ENCODE measurements at regions not wholly inside any gene's neighbourhood (a gene's known extent, or its start where the extent isn't known, plus 50 kb on each side); places are given as distances from the start of the nearest gene placed in this dataset.

DNA sequence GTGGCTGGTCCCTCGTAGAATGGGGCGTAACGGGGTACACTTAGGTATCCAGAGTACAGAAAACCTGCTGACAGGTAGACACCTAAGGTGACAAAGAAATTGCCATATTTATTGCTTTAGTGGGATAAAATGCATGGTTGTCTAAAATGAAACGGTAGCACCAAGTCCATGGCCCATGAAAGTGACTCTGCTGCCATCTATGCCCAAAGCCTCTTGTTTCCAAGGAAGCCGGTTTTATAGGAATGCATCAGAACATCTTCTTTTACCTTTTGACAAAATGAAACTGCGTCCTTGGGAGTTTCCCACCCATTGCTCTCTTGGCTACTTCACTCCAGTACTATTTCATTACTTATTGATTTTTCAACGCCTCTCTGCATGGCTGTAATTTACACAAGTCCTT is 151.3 kb upstream of the ZFHX3 start:
- Histone ChIP-seq H3K27ac (no peak overlapping the region), H3K4me1 (no peaks in the 10 kb centered on the region), H3K9me3 (no peaks in the 10 kb centered on the region), H3K27me3 (no peaks in the 10 kb centered on the region), H3K4me3 (no peak overlapping the region), H3K36me3 (no peaks in the 10 kb centered on the region)
- intact Hi-C loops (cut with DNase I), result loop anchor here (10.0 kb wide), 1 partner anchor 364 kb away; no protein-coding TSS in a partner anchor
- no peak for DNase-seq (ENCODE audit: extremely low spot score in 2 of 2)
- TF ChIP-seq, protein P1, sequence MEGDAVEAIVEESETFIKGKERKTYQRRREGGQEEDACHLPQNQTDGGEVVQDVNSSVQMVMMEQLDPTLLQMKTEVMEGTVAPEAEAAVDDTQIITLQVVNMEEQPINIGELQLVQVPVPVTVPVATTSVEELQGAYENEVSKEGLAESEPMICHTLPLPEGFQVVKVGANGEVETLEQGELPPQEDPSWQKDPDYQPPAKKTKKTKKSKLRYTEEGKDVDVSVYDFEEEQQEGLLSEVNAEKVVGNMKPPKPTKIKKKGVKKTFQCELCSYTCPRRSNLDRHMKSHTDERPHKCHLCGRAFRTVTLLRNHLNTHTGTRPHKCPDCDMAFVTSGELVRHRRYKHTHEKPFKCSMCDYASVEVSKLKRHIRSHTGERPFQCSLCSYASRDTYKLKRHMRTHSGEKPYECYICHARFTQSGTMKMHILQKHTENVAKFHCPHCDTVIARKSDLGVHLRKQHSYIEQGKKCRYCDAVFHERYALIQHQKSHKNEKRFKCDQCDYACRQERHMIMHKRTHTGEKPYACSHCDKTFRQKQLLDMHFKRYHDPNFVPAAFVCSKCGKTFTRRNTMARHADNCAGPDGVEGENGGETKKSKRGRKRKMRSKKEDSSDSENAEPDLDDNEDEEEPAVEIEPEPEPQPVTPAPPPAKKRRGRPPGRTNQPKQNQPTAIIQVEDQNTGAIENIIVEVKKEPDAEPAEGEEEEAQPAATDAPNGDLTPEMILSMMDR (IDR thresholded peaks at IDR 0.05), result no peak
- TF ChIP-seq POLR2AphosphoS5 (IDR thresholded peaks at IDR 0.05; ENCODE audit: insufficient read depth in 1 of 2, low read depth in 1 of 2), result no peak
- no peak for TF ChIP-seq POLR2A (IDR thresholded peaks at IDR 0.05)

DNA sequence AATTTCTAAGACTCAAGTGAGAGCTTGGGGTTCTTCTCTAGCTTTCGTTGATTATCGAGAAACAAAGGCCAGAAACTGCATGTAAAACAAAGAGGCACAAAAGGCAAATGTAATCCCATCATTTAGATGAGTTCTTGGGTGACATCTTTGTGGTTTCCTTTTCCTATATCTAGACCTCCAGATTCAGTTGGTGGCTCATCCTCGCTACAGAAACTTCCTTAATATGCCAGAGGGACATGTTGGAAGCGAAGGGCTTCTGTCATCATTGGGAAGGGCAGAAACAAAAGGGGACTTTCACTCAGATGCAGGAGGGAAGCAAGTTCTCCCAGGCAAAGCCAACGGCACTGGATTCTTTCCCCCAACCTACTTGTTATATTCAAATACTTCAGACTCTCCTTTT is 150.6 kb upstream of the ZFHX3 start:
- Histone ChIP-seq H3K36me3 (no peaks in the 10 kb centered on the region), H3K27ac (no peak overlapping the region), H3K27me3 (no peaks in the 10 kb centered on the region), H3K9me3 (no peaks in the 10 kb centered on the region), H3K4me3 (no peak overlapping the region), H3K4me1 (no peaks in the 10 kb centered on the region)
- DNase-seq (ENCODE audit: extremely low spot score in 2 of 2), result no peak
- TF ChIP-seq POLR2AphosphoS5 (IDR thresholded peaks at IDR 0.05; ENCODE audit: insufficient read depth in 1 of 2, low read depth in 1 of 2) (no peak), POLR2A (IDR thresholded peaks at IDR 0.05) (no peak)
- TF ChIP-seq, protein P1 (IDR thresholded peaks at IDR 0.05), result no peak
- intact Hi-C loops (cut with DNase I), result loop anchor here (10.0 kb wide), 1 partner anchor 364 kb away; no protein-coding TSS in a partner anchor

DNA sequence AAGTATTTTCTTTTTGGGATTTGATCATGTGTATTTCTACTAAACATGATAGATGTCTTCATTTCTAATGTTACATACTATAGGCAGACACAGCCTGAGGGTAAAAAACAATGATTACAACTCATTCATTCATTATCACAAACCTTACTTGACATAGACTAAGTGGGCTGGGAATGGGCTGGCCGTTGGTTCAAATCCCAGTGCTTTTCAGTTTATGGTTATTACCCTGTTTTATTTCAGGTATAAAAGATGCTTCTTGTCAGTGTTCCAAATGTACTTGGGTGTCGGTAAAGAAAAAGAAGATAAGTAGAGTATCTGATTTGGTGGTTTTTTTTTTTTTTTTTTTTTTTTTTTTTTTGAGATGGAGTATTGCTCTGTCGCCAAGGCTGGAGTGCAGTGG is 149.7 kb upstream of the ZFHX3 start:
- intact Hi-C loops (cut with DNase I), result loop anchor here (10.0 kb wide), 1 partner anchor 363 kb away; no protein-coding TSS in a partner anchor
- DNase-seq (ENCODE audit: extremely low spot score in 2 of 2), result no peak
- Histone ChIP-seq H3K36me3 (no peaks in the 10 kb centered on the region), H3K9me3 (no peaks in the 10 kb centered on the region), H3K4me3 (no peak overlapping the region), H3K27me3 (no peaks in the 10 kb centered on the region), H3K4me1 (no peaks in the 10 kb centered on the region), H3K27ac (no peak overlapping the region)
- TF ChIP-seq POLR2AphosphoS5 (IDR thresholded peaks at IDR 0.05; ENCODE audit: insufficient read depth in 1 of 2, low read depth in 1 of 2) (no peak), POLR2A (IDR thresholded peaks at IDR 0.05) (no peak)
- TF ChIP-seq, protein P1 (IDR thresholded peaks at IDR 0.05), result no peak

DNA sequence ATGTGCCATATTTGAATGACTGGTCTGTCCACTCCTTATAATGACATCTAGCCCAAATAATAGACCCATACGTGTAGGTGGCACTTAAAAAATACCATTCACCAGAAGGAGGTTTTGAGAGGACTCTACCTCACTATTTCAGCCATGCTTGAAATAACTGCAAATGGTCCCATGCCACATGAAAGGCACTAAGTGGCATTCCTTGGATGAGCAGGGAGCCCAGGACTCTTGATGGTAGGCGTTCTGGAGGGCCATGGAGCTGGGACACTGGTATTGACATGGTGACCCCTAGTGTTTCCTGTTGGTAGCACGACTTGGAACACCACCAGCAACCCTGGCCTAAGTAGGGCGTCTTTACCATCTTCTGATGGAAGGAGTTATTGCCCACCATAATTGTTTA is 148.7 kb upstream of the ZFHX3 start:
- intact Hi-C loops (cut with DNase I), result loop anchor here (10.0 kb wide), 1 partner anchor 362 kb away; no protein-coding TSS in a partner anchor
- Histone ChIP-seq H3K9me3 (no peaks in the 10 kb centered on the region), H3K36me3 (no peaks in the 10 kb centered on the region), H3K4me1 (peaks cover 6% of the 10 kb centered on the region), H3K27ac (no peak overlapping the region), H3K4me3 (no peak overlapping the region), H3K27me3 (no peaks in the 10 kb centered on the region)
- TF ChIP-seq, protein P1 (IDR thresholded peaks at IDR 0.05), result peak; percentile 16 to 51 (median 50)
- TF ChIP-seq POLR2A (IDR thresholded peaks at IDR 0.05), result no peak
- no peak for DNase-seq (ENCODE audit: extremely low spot score in 2 of 2)

DNA sequence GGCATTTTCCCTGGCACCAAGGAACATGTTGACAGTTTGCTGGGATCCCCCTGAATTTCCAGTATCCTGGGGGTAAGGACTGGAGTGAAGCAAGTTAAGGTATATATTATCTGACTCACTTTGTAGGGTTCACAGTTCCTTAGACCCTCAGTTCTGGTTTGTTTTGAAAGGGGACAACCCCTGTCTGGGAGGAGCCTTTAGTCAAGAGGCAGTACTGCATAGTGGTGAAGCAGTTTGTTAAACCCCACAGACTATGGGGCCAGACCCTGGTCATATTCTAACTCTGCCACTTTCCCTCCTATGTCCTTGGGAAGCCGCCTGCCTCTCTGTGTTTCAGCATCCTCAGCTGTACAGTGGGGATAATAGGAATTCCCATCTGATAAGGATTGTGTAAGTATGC is 145.5 kb upstream of the ZFHX3 start:
- H3K4me3 ChIP-seq, result no peak overlapping the region
- TF ChIP-seq POLR2AphosphoS5 (IDR thresholded peaks at IDR 0.05; ENCODE audit: insufficient read depth in 1 of 2, low read depth in 1 of 2) (no peak), POLR2A (IDR thresholded peaks at IDR 0.05) (no peak)
- TF ChIP-seq, protein P1 (IDR thresholded peaks at IDR 0.05), result no peak
- H3K36me3 ChIP-seq, result no peaks in the 10 kb centered on the region
- DNase-seq (ENCODE audit: extremely low spot score in 2 of 2), result no peak
- peaks cover 8% of the 10 kb centered on the region for H3K4me1 ChIP-seq
- H3K27ac ChIP-seq, result no peak overlapping the region
- H3K27me3 ChIP-seq, result no peaks in the 10 kb centered on the region
- H3K9me3 ChIP-seq, result no peaks in the 10 kb centered on the region
- intact Hi-C loops (cut with DNase I), result loop anchor here (10.0 kb wide), 1 partner anchor 359 kb away; no protein-coding TSS in a partner anchor

Data from vagina (tissue), 2 donors.